ENCODE measurements at regions not wholly inside any gene's neighbourhood (a gene's known extent, or its start where the extent isn't known, plus 50 kb on each side); places are given as distances from the start of the nearest gene placed in this dataset.

GRCh38 chr7:91767820-91768219 lies 112.7 kb downstream of the MTERF1 start:
- TF ChIP-seq CTCF (IDR thresholded peaks at IDR 0.05; ENCODE audit: insufficient read depth, low read length, poor library complexity, severe bottlenecking) (no peak), EZH2phosphoT487 (conservative IDR thresholded peaks at IDR 0.05; ENCODE audit: low read length) (no peak)

Data from SU-DHL-6 (cell line).